NCI-H1092 treated with DMSO at 0.1 percent for 48 hours (cell line): ENCODE measurements at regions not wholly inside any gene's neighbourhood (a gene's known extent, or its start where the extent isn't known, plus 50 kb on each side); places are given as distances from the start of the nearest gene placed in this dataset.

Source experiments
- DNase-seq: peaks from one replicate; lab custom pipeline; 2025; lab: John Stamatoyannopoulos, UW

DNA sequence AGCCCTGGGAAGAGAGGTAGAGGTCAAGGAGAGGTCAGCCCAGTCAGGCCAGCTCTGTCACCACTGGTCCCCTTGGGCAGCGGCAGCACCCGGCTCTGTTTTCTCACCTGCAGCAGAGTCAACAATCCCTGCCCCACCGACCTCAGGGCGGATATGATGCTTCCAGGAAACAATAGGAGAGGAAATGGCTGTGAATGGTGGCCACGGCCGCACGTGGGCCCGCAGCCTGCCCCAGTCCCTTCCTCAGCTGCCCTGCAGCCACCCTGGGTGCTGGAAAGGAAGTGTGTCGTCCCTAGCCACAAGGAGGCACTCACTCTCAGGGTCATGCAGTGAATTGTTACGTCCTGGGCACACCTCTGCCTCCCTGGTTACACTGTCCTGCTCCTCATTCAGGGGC lies 92.5 kb upstream of the ENPP6 start:
- DNase-seq = no peak

GRCh38 chr4:184309241-184310170 lies 91.8 kb upstream of the ENPP6 start:
- no peak for DNase-seq

DNA sequence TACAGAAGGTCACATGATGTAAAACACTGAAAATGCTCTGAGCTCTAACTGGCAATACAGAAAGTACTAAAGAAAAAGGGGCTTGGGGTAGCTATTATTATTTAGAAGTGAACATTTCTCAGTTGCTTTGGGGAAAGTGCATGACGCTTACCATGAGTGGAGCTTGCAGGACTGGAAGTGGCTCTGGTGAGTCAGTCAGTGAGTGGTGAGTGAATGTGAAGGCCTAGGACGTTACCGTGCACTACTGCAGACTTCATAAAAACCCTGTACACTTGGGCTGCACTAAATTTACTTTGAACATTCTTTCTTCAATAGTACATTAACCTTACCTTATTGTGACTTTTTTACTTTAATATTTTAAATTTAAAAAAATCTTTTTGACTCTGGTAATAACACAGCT lies 89.3 kb upstream of the ENPP6 start:
- no peak for DNase-seq

DNA sequence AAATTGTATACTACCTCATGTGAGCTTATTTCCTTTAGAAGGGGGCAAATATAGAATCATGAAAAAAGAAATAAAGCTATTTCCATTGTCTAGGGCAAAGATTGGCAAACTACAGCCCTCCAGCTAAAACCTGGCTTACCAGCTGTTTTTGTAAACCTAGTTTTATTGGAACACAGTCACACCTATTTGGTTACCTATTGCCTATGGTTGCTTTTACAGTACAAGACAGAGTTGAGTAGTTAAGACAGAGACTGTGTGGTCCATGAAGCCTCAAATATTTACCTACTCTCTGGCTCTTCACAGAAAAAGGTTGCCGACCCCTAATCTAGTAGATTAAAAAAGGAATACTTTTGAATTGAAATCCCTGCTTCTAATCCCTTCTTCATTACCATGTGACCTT lies 88.8 kb upstream of the ENPP6 start:
- DNase-seq = no peak

- DNase-seq = no peak
Measured at GRCh38 chr4:184300816-184301215, 83.1 kb upstream of the ENPP6 start.

DNA sequence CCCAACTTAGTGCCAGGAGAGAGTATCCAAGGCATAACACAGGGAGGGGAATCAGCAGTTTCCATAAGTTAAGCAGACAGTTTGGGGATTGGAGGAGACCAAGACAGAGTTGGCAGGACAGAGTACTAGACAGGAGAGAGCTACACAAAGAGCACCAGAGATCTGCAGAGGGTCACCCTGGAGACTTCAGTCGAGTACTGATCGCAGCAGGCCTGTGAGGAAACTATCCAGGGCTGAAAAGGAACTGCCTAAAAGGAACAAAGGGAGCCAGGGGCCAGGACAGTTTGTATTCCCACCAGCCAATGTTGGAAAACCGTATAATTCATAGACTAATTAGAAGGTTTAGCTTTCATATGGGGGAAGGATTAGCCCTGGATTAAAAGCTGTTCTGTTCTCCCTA lies 80.6 kb upstream of the ENPP6 start:
- no peak for DNase-seq

GRCh38 chr4:184295206-184295605 lies 77.5 kb upstream of the ENPP6 start:
- DNase-seq = no peak

GRCh38 chr4:184294606-184295133 lies 77.0 kb upstream of the ENPP6 start:
- no peak for DNase-seq

DNA sequence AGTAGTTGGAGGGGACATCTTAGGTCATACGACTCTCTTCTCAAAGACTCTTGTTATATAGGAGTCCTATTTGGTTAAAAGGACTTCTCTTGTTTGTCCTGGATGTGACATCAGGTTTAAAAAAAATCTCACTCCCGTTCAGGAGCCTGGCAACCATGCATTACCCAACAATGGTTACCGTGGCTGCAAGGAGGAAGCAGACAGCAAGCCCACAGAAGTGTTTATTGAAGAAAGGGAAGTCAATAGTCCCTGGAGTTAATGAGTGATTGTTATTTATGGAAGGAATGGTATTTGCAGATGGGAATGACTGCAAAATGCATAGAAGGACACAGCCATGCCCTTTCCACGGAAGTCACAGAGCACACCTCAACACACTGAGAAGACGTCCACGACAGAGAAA lies 75.9 kb upstream of the ENPP6 start:
- no peak for DNase-seq

- no peak for DNase-seq
Measured at GRCh38 chr4:184292877-184293276, 75.2 kb upstream of the ENPP6 start.

- no peak for DNase-seq
Measured at GRCh38 chr4:184292465-184292867, 74.8 kb upstream of the ENPP6 start.

DNA sequence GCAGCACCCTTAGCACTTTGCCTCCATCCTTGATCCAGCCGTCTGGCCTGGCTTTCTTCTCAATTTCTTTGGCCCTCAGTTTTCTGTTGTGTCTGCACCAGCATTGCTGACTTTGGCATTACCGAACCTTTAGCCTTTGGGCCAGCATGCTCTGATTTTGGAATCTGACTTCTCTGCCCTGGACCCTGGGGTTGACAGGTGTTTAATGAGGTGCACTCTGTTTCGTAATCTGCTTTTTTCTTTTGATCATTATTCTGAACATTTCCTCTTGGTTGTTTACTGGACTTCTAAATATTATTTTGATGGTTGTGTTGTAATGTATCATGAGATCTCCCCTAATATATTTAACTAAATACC lies 71.5 kb upstream of the ENPP6 start:
- no peak for DNase-seq

- no peak for DNase-seq
Measured at GRCh38 chr4:184288451-184289178, 70.9 kb upstream of the ENPP6 start.

GRCh38 chr4:184287697-184288255 lies 70.1 kb upstream of the ENPP6 start:
- DNase-seq = no peak

GRCh38 chr4:184286358-184286757 lies 68.7 kb upstream of the ENPP6 start:
- no peak for DNase-seq

GRCh38 chr4:184284742-184285141 lies 67.1 kb upstream of the ENPP6 start:
- no peak for DNase-seq

DNA sequence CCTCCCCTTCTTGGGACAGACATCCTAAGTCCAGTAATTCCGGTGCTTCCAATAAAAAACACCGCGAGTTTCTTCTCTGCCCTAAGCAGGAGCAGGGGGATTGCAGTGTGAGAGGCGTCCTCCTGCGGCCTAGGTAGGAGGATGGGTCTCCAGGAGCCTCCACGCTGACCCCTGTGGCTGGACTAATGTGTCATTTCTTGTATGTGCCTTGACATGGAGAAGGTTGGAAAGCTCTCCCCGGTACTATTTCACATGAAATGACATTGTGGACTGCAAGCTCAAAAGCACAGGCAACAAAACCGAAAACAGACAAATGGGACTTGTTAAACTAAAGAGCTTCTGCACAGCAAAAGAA lies 66.6 kb upstream of the ENPP6 start:
- DNase-seq = no peak

DNA sequence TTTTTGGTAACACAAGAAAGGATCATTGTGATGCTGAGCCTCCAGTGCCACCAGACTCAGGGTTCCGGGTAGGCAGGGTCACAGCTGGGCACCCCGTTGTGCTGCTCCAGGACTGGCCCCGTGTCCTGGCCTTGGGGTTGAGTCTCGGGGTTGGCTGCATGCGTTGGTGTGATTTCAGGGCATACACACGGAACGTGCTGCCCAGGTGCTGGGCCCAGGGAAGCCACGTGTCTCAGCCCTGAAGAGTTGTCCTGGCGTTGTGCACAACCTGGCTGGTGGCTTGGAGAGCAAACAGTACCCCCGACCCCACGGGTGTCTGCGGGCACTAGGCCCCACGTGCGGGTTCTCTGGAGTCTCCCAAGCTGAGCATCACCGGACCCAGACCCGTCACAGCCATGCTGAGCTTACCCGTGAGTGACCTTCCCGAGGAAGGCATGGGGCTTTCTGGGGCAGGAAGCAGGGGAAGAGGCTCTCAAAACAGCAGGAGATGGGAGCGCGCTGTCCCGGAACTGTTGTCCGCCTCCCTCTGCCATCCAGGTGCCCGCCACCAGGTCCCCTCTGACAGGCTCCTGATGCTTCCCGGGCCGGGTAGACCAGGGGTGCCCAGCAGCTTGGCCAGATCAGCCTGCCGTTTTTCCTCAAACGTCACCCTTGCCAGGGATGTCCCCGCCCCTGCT lies 66.1 kb upstream of the ENPP6 start:
- no peak for DNase-seq

DNA sequence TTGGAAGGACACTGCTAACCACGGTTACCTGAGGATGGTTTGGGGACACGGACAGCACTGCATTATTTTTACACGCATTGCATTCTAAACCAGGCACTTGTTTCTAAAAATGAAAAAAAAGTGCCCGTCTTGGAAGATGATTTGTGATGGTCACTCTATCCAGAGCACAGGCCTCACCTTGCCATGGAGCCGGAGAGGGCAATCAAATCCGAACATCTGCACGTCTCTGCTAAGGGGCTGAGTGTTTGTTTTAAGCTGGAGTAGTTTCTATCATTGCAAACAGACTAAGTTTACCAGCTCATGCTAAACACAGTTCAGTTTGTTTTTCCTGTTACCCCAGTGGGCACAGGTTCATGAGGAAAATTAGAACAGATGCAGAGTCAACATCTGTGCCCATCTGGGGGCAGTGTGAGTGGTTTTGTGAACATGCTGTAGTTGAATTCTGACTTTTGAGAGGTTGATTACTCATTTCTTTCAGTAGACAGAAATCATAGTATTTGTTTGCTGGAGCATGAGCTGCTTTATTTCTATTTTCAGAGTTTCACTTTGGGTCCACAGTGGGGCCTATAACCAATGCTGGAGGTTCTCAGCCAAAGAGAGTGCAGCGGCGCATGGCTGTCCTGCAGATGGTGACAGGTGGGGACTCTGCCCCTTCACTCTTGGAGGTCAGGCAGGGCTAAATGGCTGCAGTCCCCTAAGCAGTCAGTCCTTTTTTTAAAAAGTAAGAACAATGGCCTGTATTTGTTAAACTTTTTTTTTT lies 65.4 kb upstream of the ENPP6 start:
- DNase-seq = peak; percentile 51

DNA sequence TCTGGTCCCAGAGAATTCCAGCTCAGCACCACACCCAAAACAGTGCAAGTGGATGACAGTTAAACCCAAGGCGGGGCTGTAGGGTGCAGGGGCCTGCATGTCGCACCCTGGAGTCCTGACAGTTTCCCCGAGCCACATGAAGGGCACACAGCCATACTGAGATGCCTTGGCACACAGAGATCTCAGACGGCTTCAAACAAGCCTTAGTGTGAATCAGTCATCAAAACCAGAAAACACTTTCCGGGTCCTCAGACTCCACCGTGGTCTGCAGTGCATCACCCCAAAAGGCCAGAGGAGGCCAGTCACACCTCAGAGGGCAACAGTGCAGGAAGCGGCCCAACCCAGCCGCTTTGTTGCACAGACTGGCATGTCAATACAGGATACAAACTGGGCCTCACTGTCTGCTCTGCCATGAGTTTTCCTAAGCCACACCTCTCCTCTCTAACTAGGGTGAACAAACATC lies 64.6 kb upstream of the ENPP6 start:
- DNase-seq = peak; percentile 56
